H1 (cell line): ENCODE measurements at regions not wholly inside any gene's neighbourhood (a gene's known extent, or its start where the extent isn't known, plus 50 kb on each side); places are given as distances from the start of the nearest gene placed in this dataset.

Experiments
- CTCF ChIA-PET: fragments of 300-600 bp; sonication (Branson Sonifier 250); formaldehyde crosslinking; loops from one replicate; lab custom pipeline; 2021; ENCODE audit not compliant: partially characterized antibody; lab: Charles Lee
- POLR2A ChIA-PET: fragments of 300-600 bp; sonication (Branson Sonifier 250); formaldehyde crosslinking; loops from one replicate; lab custom pipeline; 2021; ENCODE audit warnings: inconsistent platforms; ENCODE audit not compliant: partially characterized antibody; lab: Charles Lee
- DNase-seq, 2 experiments: peaks; one replicate each; pipeline versions ENCODE4 v3.0.0 to v3.0.0-alpha.2; 2010 to 2022; ENCODE audit warnings: low spot score in 2 of 2, low read depth in 1 of 2, mixed read lengths in 1 of 2
- FAIRE-seq: peaks from 2 replicates; lab custom pipeline; 2011; peaks lifted over from hg19 to GRCh38; lab: Jason Lieb, UNC
- H2AFZ ChIP-seq: 2 replicates; pipeline ENCODE4 v1.8.1; 2012; ENCODE audit warnings: low read length, inconsistent platforms
- H2AK5ac ChIP-seq: 2 replicates; pipeline ENCODE4 v1.6.1; 2013; ENCODE audit warnings: low read depth, low read length
- H2BK120ac ChIP-seq: replicated peaks from 2 replicates; pipeline ENCODE3; 2013; ENCODE audit warnings: low read depth, low read length, inconsistent platforms
- H2BK12ac ChIP-seq: 2 replicates; pipeline ENCODE4 v1.6.1; 2013; ENCODE audit warnings: low read depth, low read length
- H2BK15ac ChIP-seq: 2 replicates; pipeline ENCODE4 v1.6.1; 2013; ENCODE audit warnings: low read length
- H2BK20ac ChIP-seq: 2 replicates; pipeline ENCODE4 v1.6.1; 2013; ENCODE audit warnings: low read length
- H2BK5ac ChIP-seq: 2 replicates; pipeline ENCODE4 v1.6.1; 2013; ENCODE audit warnings: low read depth, low read length
- H3K14ac ChIP-seq: 2 replicates; pipeline ENCODE4 v1.6.1; 2013; ENCODE audit warnings: inconsistent platforms; ENCODE audit not compliant: insufficient read length
- H3K18ac ChIP-seq: 2 replicates; pipeline ENCODE4 v1.6.1; 2013; ENCODE audit warnings: low read length; ENCODE audit errors: extremely low read depth
- H3K23ac ChIP-seq: 2 replicates; pipeline ENCODE4 v1.6.1; 2013; ENCODE audit warnings: inconsistent platforms; ENCODE audit not compliant: insufficient read length
- H3K23me2 ChIP-seq: 2 replicates; pipeline ENCODE4 v1.6.1; 2013; ENCODE audit warnings: low read depth, low read length
- H3K27ac ChIP-seq: 2 replicates; pipeline ENCODE4 v1.6.1; 2011; ENCODE audit warnings: low read depth, low read length, inconsistent platforms
- H3K27me3 ChIP-seq, 4 experiments: replicated peaks in 1 of 4; 1 replicate in 1 of 4; 2 replicates in 3 of 4; pipeline versions ENCODE4 v1.6.1 to v1.8.1; 2011 to 2013; ENCODE audit warnings: low read length in 3 of 4, mild to moderate bottlenecking in 3 of 4, inconsistent platforms in 2 of 4, mixed read lengths in 2 of 4, moderate library complexity in 1 of 4; ENCODE audit not compliant: control insufficient read depth in 3 of 4, insufficient read depth in 3 of 4; ENCODE audit errors: extremely low read depth in 1 of 4
- H3K36me3 ChIP-seq, 4 experiments: 2 replicates each; pipeline versions ENCODE4 v1.6.1 to v1.8.1; 2011 to 2013; ENCODE audit warnings: mild to moderate bottlenecking in 4 of 4, low read length in 3 of 4, moderate library complexity in 2 of 4, control low read depth in 1 of 4, inconsistent platforms in 1 of 4; ENCODE audit not compliant: insufficient read depth in 4 of 4, control insufficient read depth in 2 of 4
- H3K4ac ChIP-seq: replicated peaks from 2 replicates; pipeline ENCODE3; 2013; ENCODE audit warnings: low read length, low read depth, mixed read lengths, inconsistent platforms; ENCODE audit not compliant: insufficient read length
- H3K4me1 ChIP-seq, 4 experiments: replicated peaks in 1 of 4; 1 replicate in 1 of 4; 2 replicates in 3 of 4; pipeline versions ENCODE4 v1.6.1 to v1.8.1; 2011 to 2013; ENCODE audit warnings: low read length in 3 of 4, inconsistent platforms in 2 of 4, mixed read lengths in 1 of 4; ENCODE audit not compliant: insufficient read depth in 4 of 4, control insufficient read depth in 3 of 4
- H3K4me2 ChIP-seq, 2 experiments: 2 replicates each; pipeline versions ENCODE4 v1.6.1 to v1.8.1; 2011 to 2013; ENCODE audit warnings: low read depth in 2 of 2, low read length in 2 of 2, control low read depth in 1 of 2, inconsistent platforms in 1 of 2, mild to moderate bottlenecking in 1 of 2; ENCODE audit not compliant: insufficient read depth in 1 of 2
- H3K4me3 ChIP-seq, 4 experiments: fragments of 200-600, 300-600 bp in 1 of 4; sonication (generic), shearing (Covaris generic), sonication (Bioruptor Twin) in 1 of 4; 2 replicates each; pipeline versions ENCODE4 v1.5.1 to v1.8.1; 2011 to 2016; ENCODE audit warnings: low read length in 4 of 4, low read depth in 3 of 4, control low read depth in 2 of 4, inconsistent platforms in 2 of 4, mild to moderate bottlenecking in 2 of 4, mixed read lengths in 1 of 4, moderate library complexity in 1 of 4; ENCODE audit not compliant: insufficient read depth in 2 of 4; ENCODE audit errors: extremely low read depth in 1 of 4
- H3K56ac ChIP-seq: replicated peaks from 2 replicates; pipeline ENCODE3; 2013; ENCODE audit warnings: low read depth, mild to moderate bottlenecking, mixed read lengths, low read length, inconsistent platforms; ENCODE audit not compliant: insufficient read length
- H3K79me1 ChIP-seq: 2 replicates; pipeline ENCODE4 v1.6.1; 2013; ENCODE audit warnings: low read depth, low read length, control low read depth
- H3K79me2 ChIP-seq, 2 experiments: 2 replicates each; pipeline versions ENCODE4 v1.6.1 to v1.8.1; 2012 to 2013; ENCODE audit warnings: low read length in 2 of 2, mild to moderate bottlenecking in 2 of 2, inconsistent platforms in 1 of 2; ENCODE audit not compliant: insufficient read depth in 2 of 2, control insufficient read depth in 1 of 2
- H3K9ac ChIP-seq, 4 experiments: replicated peaks in 1 of 4; 1 replicate in 1 of 4; 2 replicates in 3 of 4; pipeline versions ENCODE4 v1.6.1 to v1.8.1; 2011 to 2013; ENCODE audit warnings: low read depth in 3 of 4, low read length in 3 of 4, control low read depth in 2 of 4, mild to moderate bottlenecking in 2 of 4, moderate library complexity in 2 of 4, inconsistent platforms in 1 of 4; ENCODE audit errors: extremely low read depth in 1 of 4
- H3K9me3 ChIP-seq, 2 experiments: 2 replicates each; pipeline versions ENCODE4 v1.6.1 to v1.8.1; 2012 to 2013; ENCODE audit warnings: mild to moderate bottlenecking in 2 of 2, moderate library complexity in 2 of 2, control low read depth in 1 of 2, inconsistent platforms in 1 of 2, low read depth in 1 of 2, low read length in 1 of 2, mixed read lengths in 1 of 2; ENCODE audit not compliant: insufficient read depth in 2 of 2
- H4K20me1 ChIP-seq, 2 experiments: replicated peaks in 1 of 2; 2 replicates each; pipeline versions ENCODE3 to v1.8.1; 2011 to 2013; ENCODE audit warnings: inconsistent platforms in 2 of 2, low read length in 2 of 2, mild to moderate bottlenecking in 1 of 2; ENCODE audit not compliant: insufficient read depth in 2 of 2, control insufficient read depth in 1 of 2
- H4K5ac ChIP-seq: 2 replicates; pipeline ENCODE4 v1.6.1; 2013; ENCODE audit warnings: low read length, low read depth, mixed read lengths, inconsistent platforms; ENCODE audit not compliant: insufficient read length
- H4K8ac ChIP-seq: 2 replicates; pipeline ENCODE4 v1.8.0; 2013; ENCODE audit warnings: mild to moderate bottlenecking, moderate library complexity, low read length, inconsistent platforms; ENCODE audit not compliant: insufficient read depth; ENCODE audit errors: extremely low read depth
- H4K91ac ChIP-seq: replicated peaks from 2 replicates; pipeline ENCODE3; 2013; ENCODE audit warnings: low read length, mixed read lengths, inconsistent platforms; ENCODE audit not compliant: insufficient read length
- E2F6 ChIP-seq: IDR thresholded peaks from 2 replicates; pipeline ENCODE4 v1.6.1; 2012; ENCODE audit warnings: inconsistent platforms
- EZH2 ChIP-seq: fragments of 200-600 bp; sonication (generic); IDR thresholded peaks from 2 replicates; pipeline ENCODE4 v1.7.1; 2012; ENCODE audit warnings: low read depth, mild to moderate bottlenecking, moderate library complexity, low read length, inconsistent platforms; ENCODE audit not compliant: severe bottlenecking
- KDM1A ChIP-seq: fragments of 200-600, 300-600 bp; sonication (generic); IDR thresholded peaks from 2 replicates; pipeline ENCODE4 v1.7.1; 2016; ENCODE audit warnings: mild to moderate bottlenecking, low read length, borderline replicate concordance
- RFX5 ChIP-seq: IDR thresholded peaks from 2 replicates; pipeline ENCODE4 v1.6.1; 2011; ENCODE audit warnings: low read depth, low read length, improper control_type of control experiment, borderline replicate concordance
- SAP30 ChIP-seq: fragments of 300-600 bp; sonication (generic); IDR thresholded peaks from 2 replicates; pipeline ENCODE4 v1.7.1; 2012; ENCODE audit warnings: low read length, moderate library complexity, mild to moderate bottlenecking, inconsistent platforms; ENCODE audit not compliant: insufficient read depth, insufficient replicate concordance
- WGBS, 2 experiments: shearing (Covaris generic) in 1 of 2; methylation state at CpG; one replicate each; pipeline versions ENCODE4 v1.1.6 to v1.1.7; 2013 to 2015; ENCODE audit warnings: low lambda C conversion rate in 2 of 2, mixed read lengths in 2 of 2, inconsistent platforms in 1 of 2, low coverage in 1 of 2, missing lambda C conversion rate in 1 of 2; ENCODE audit not compliant: insufficient replicate concordance in 2 of 2, insufficient coverage in 1 of 2, insufficient read length in 1 of 2; ENCODE audit errors: extremely low coverage in 1 of 2, missing lambda C conversion rate in 1 of 2; 5-methylcytosine and 5-hydroxymethylcytosine counted together

GRCh38 chr1:29832471-29832870, 596.1 kb downstream of the PTPRU start:
- TF ChIP-seq KDM1A: no peak
- TF ChIP-seq RFX5: no peak
- TF ChIP-seq SAP30: no peak
- no peak for TF ChIP-seq E2F6
- no peak for TF ChIP-seq EZH2
- no peak overlapping the region for H3K4me3 ChIP-seq
- WGBS, 2 experiments: 86% methylated on average over 8 of the region's 8 CpGs; no CpG with 5 or more reads in 1 of the 2 experiments
- no peak overlapping the region for H4K8ac ChIP-seq
- no peaks in the 10 kb centered on the region for H3K27me3 ChIP-seq
- H3K4me2 ChIP-seq: no peak overlapping the region
- FAIRE-seq: no peak
- H3K79me1 ChIP-seq: no peaks in the 10 kb centered on the region
- no peak overlapping the region for H2AFZ ChIP-seq
- no peaks in the 10 kb centered on the region for H3K79me2 ChIP-seq
- no peaks in the 10 kb centered on the region for H3K36me3 ChIP-seq
- peaks cover 0 to 3% (median under 1%) of the 10 kb centered on the region in 4 experiments; a peak in 3 of 7 replicates for H3K4me1 ChIP-seq
- H3K9me3 ChIP-seq: no peaks in the 10 kb centered on the region
- no peak overlapping the region for H3K4ac ChIP-seq
- no peak overlapping the region for H3K14ac ChIP-seq
- peak in 1 of 2 experiments; percentile 23 for DNase-seq
- no peak overlapping the region for H3K18ac ChIP-seq
- no peak overlapping the region for H2AK5ac ChIP-seq
- H2BK120ac ChIP-seq: no peak overlapping the region
- no peak overlapping the region for H2BK5ac ChIP-seq
- POLR2A ChIA-PET: no interaction called here
- no peaks in the 10 kb centered on the region for H4K20me1 ChIP-seq
- no peak overlapping the region for H2BK15ac ChIP-seq
- H4K5ac ChIP-seq: no peak overlapping the region
- no peaks in the 10 kb centered on the region for H3K23me2 ChIP-seq
- no peak overlapping the region for H3K23ac ChIP-seq
- CTCF ChIA-PET: interaction anchor here (1.5 kb wide), 1 partner anchor 16 kb away, joined by 3 read pairs; no protein-coding TSS in a partner anchor
- no peak overlapping the region for H3K9ac ChIP-seq
- H2BK20ac ChIP-seq: no peak overlapping the region
- no peak overlapping the region for H3K27ac ChIP-seq
- H2BK12ac ChIP-seq: no peak overlapping the region
- no peak overlapping the region for H3K56ac ChIP-seq
- H4K91ac ChIP-seq: no peak overlapping the region
